ENCODE measurements at regions not wholly inside any gene's neighbourhood (a gene's known extent, or its start where the extent isn't known, plus 50 kb on each side); places are given as distances from the start of the nearest gene placed in this dataset.
"Not testable (repeated sequence)": the region's sequence is repeated elsewhere in the genome, so short reads cannot be mapped to it uniquely, and the experiment has no call there.

- not testable (repeated sequence) for TF ChIP-seq POLR2A (IDR thresholded peaks at IDR 0.05; ENCODE audit: low read depth); CTCF (IDR thresholded peaks at IDR 0.05); POLR2AphosphoS5 (IDR thresholded peaks at IDR 0.05); EP300 (IDR thresholded peaks at IDR 0.05)
Measured at GRCh38 chr2:4244422-4244821, 541.0 kb downstream of the DCDC2C start.
